ENCODE measurements at regions not wholly inside any gene's neighbourhood (a gene's known extent, or its start where the extent isn't known, plus 50 kb on each side); places are given as distances from the start of the nearest gene placed in this dataset.

GRCh38 chr6:67391955-67392354 lies 1243.1 kb upstream of the ADGRB3 start:
- H3K9me3 ChIP-seq (ENCODE audit: severe bottlenecking) = no peaks in the 10 kb centered on the region

GRCh38 chr6:67369679-67370078 lies 1265.4 kb upstream of the ADGRB3 start:
- Histone ChIP-seq H3K27me3 (ENCODE audit: insufficient read depth, low read depth, severe bottlenecking) (no peaks in the 10 kb centered on the region), H3K9me3 (ENCODE audit: severe bottlenecking) (no peaks in the 10 kb centered on the region), H3K36me3 (no peaks in the 10 kb centered on the region), H3K4me3 (ENCODE audit: low read depth, low read length) (no peak overlapping the region), H3K27ac (no peak overlapping the region)
- DNase-seq = no peak
- no peak for TF ChIP-seq CTCF (IDR thresholded peaks at IDR 0.05; ENCODE audit: low read depth, low read length)

More at GRCh38 chr6:67391955-67392354, 1243.1 kb upstream of the ADGRB3 start:
- Histone ChIP-seq H3K27ac (no peak overlapping the region), H3K36me3 (no peaks in the 10 kb centered on the region), H3K27me3 (ENCODE audit: insufficient read depth, low read depth, severe bottlenecking) (no peaks in the 10 kb centered on the region), H3K4me3 (ENCODE audit: low read depth, low read length) (no peak overlapping the region)
- TF ChIP-seq CTCF (IDR thresholded peaks at IDR 0.05; ENCODE audit: low read depth, low read length) = no peak
- no peak for DNase-seq

GRCh38 chr6:67362976-67363375 lies 1272.1 kb upstream of the ADGRB3 start:
- no peak overlapping the region for H3K27ac ChIP-seq
- DNase-seq = no peak
- H3K4me3 ChIP-seq (ENCODE audit: low read depth, low read length) = no peak overlapping the region
- H3K27me3 ChIP-seq (ENCODE audit: insufficient read depth, low read depth, severe bottlenecking) = no peaks in the 10 kb centered on the region
- H3K9me3 ChIP-seq (ENCODE audit: severe bottlenecking) = no peaks in the 10 kb centered on the region
- H3K36me3 ChIP-seq = no peaks in the 10 kb centered on the region
- no peak for TF ChIP-seq CTCF (IDR thresholded peaks at IDR 0.05; ENCODE audit: low read depth, low read length)

- Histone ChIP-seq H3K27ac (no peak overlapping the region), H3K9me3 (ENCODE audit: severe bottlenecking) (no peaks in the 10 kb centered on the region), H3K27me3 (ENCODE audit: insufficient read depth, low read depth, severe bottlenecking) (no peaks in the 10 kb centered on the region), H3K4me3 (ENCODE audit: low read depth, low read length) (no peak overlapping the region), H3K36me3 (no peaks in the 10 kb centered on the region)
- no peak for TF ChIP-seq CTCF (IDR thresholded peaks at IDR 0.05; ENCODE audit: low read depth, low read length)
- no peak for DNase-seq
Observed at GRCh38 chr6:67361264-67361663, 1273.8 kb upstream of the ADGRB3 start.

GRCh38 chr6:67358241-67358640 lies 1276.8 kb upstream of the ADGRB3 start:
- H3K27me3 ChIP-seq (ENCODE audit: insufficient read depth, low read depth, severe bottlenecking) = no peaks in the 10 kb centered on the region
- no peak for TF ChIP-seq CTCF (IDR thresholded peaks at IDR 0.05; ENCODE audit: low read depth, low read length)
- H3K9me3 ChIP-seq (ENCODE audit: severe bottlenecking) = no peaks in the 10 kb centered on the region
- no peak overlapping the region for H3K4me3 ChIP-seq (ENCODE audit: low read depth, low read length)
- no peak for DNase-seq
- no peak overlapping the region for H3K27ac ChIP-seq
- H3K36me3 ChIP-seq = no peaks in the 10 kb centered on the region

- Histone ChIP-seq H3K27ac (no peak overlapping the region), H3K9me3 (ENCODE audit: severe bottlenecking) (no peaks in the 10 kb centered on the region), H3K4me3 (ENCODE audit: low read depth, low read length) (no peak overlapping the region), H3K36me3 (no peaks in the 10 kb centered on the region), H3K27me3 (ENCODE audit: insufficient read depth, low read depth, severe bottlenecking) (no peaks in the 10 kb centered on the region)
- no peak for TF ChIP-seq CTCF (IDR thresholded peaks at IDR 0.05; ENCODE audit: low read depth, low read length)
- no peak for DNase-seq
Observed at GRCh38 chr6:67353861-67354260, 1281.2 kb upstream of the ADGRB3 start.
